MG63 (cell line): ENCODE measurements at regions not wholly inside any gene's neighbourhood (a gene's known extent, or its start where the extent isn't known, plus 50 kb on each side); places are given as distances from the start of the nearest gene placed in this dataset.
"Not testable (repeated sequence)": the region's sequence is repeated elsewhere in the genome, so short reads cannot be mapped to it uniquely, and the experiment has no call there.

ENCODE experiments used
- DNase-seq: peaks from one replicate; pipeline ENCODE4 v3.0.0-alpha.2; 2020
- H3K27me3 ChIP-seq: fragments of 250-450 bp; sonication (Bioruptor Pico); 2 replicates; pipeline ENCODE4 v1.5.1; 2020; ENCODE audit warnings: mild to moderate bottlenecking, moderate library complexity
- H3K36me3 ChIP-seq: fragments of 250-450 bp; sonication (Bioruptor Pico); 2 replicates; pipeline ENCODE4 v1.5.1; 2020; ENCODE audit warnings: mild to moderate bottlenecking, moderate library complexity
- H3K4me3 ChIP-seq: fragments of 250-450 bp; sonication (Bioruptor Pico); 2 replicates; pipeline ENCODE4 v1.5.1; 2020; ENCODE audit warnings: mild to moderate bottlenecking, moderate library complexity
- H3K9me3 ChIP-seq: fragments of 250-450 bp; sonication (Bioruptor Pico); 2 replicates; pipeline ENCODE4 v1.5.1; 2020; ENCODE audit warnings: mild to moderate bottlenecking, moderate library complexity

GRCh38 chr18:1777843-1778242 lies 793.5 kb downstream of the METTL4 start:
- H3K36me3 ChIP-seq: no peaks in the 10 kb centered on the region
- no peak overlapping the region for H3K4me3 ChIP-seq
- no peak for DNase-seq
- H3K27me3 ChIP-seq: no peaks in the 10 kb centered on the region
- no peaks in the 10 kb centered on the region for H3K9me3 ChIP-seq

GRCh38 chr18:1778496-1779178 lies 792.7 kb downstream of the METTL4 start:
- DNase-seq: no peak
- H3K27me3 ChIP-seq: no peaks in the 10 kb centered on the region
- H3K4me3 ChIP-seq: no peak overlapping the region
- no peaks in the 10 kb centered on the region for H3K9me3 ChIP-seq
- no peaks in the 10 kb centered on the region for H3K36me3 ChIP-seq

GRCh38 chr18:1779587-1779986 lies 791.7 kb downstream of the METTL4 start:
- Histone ChIP-seq H3K36me3 (no peaks in the 10 kb centered on the region), H3K4me3 (no peak overlapping the region), H3K9me3 (no peaks in the 10 kb centered on the region), H3K27me3 (no peaks in the 10 kb centered on the region)
- DNase-seq: no peak

- DNase-seq: no peak
- no peaks in the 10 kb centered on the region; the same call in 1 of the 2 replicates for H3K9me3 ChIP-seq
These were observed 787.2 kb downstream of the METTL4 start for GRCh38 chr18:1784113-1784512.

GRCh38 chr18:1785980-1786379 lies 785.3 kb downstream of the METTL4 start:
- DNase-seq, H3K9me3 ChIP-seq, H3K27me3 ChIP-seq, H3K4me3 ChIP-seq, H3K36me3 ChIP-seq: not testable (repeated sequence)

More at GRCh38 chr18:1784113-1784512, 787.2 kb downstream of the METTL4 start:
- Histone ChIP-seq H3K4me3 (no peak overlapping the region), H3K36me3 (no peaks in the 10 kb centered on the region), H3K27me3 (no peaks in the 10 kb centered on the region)

- no peaks in the 10 kb centered on the region for H3K36me3 ChIP-seq
- no peaks in the 10 kb centered on the region for H3K27me3 ChIP-seq
- no peaks in the 10 kb centered on the region for H3K9me3 ChIP-seq
- DNase-seq: no peak
- H3K4me3 ChIP-seq: no peak overlapping the region
These were observed 774.7 kb downstream of the METTL4 start for GRCh38 chr18:1796636-1797035.

GRCh38 chr18:1797235-1797634 lies 774.1 kb downstream of the METTL4 start:
- Histone ChIP-seq H3K27me3 (no peaks in the 10 kb centered on the region), H3K36me3 (no peaks in the 10 kb centered on the region), H3K9me3 (no peaks in the 10 kb centered on the region), H3K4me3 (no peak overlapping the region)
- no peak for DNase-seq

GRCh38 chr18:1805521-1805920 lies 765.8 kb downstream of the METTL4 start:
- no peaks in the 10 kb centered on the region for H3K9me3 ChIP-seq
- no peaks in the 10 kb centered on the region for H3K27me3 ChIP-seq
- DNase-seq: no peak
- H3K36me3 ChIP-seq: no peaks in the 10 kb centered on the region
- no peak overlapping the region for H3K4me3 ChIP-seq

- no peaks in the 10 kb centered on the region for H3K27me3 ChIP-seq
- no peaks in the 10 kb centered on the region for H3K9me3 ChIP-seq
- H3K4me3 ChIP-seq: no peak overlapping the region
- DNase-seq: no peak
- no peaks in the 10 kb centered on the region for H3K36me3 ChIP-seq
These were observed 764.3 kb downstream of the METTL4 start for GRCh38 chr18:1806884-1807615.

GRCh38 chr18:1811282-1811681 lies 760.0 kb downstream of the METTL4 start:
- Histone ChIP-seq H3K9me3 (no peaks in the 10 kb centered on the region), H3K27me3 (no peaks in the 10 kb centered on the region), H3K4me3 (no peak overlapping the region), H3K36me3 (no peaks in the 10 kb centered on the region)
- no peak for DNase-seq

GRCh38 chr18:1825296-1825695 lies 746.0 kb downstream of the METTL4 start:
- Histone ChIP-seq H3K9me3 (no peaks in the 10 kb centered on the region), H3K36me3 (no peaks in the 10 kb centered on the region), H3K4me3 (no peak overlapping the region), H3K27me3 (no peaks in the 10 kb centered on the region)
- no peak for DNase-seq

- H3K4me3 ChIP-seq: no peak overlapping the region
- no peaks in the 10 kb centered on the region for H3K9me3 ChIP-seq
- no peaks in the 10 kb centered on the region for H3K36me3 ChIP-seq
- no peak for DNase-seq
- H3K27me3 ChIP-seq: no peaks in the 10 kb centered on the region
These were observed 730.4 kb downstream of the METTL4 start for GRCh38 chr18:1840878-1841277.

GRCh38 chr18:1846640-1847039 lies 724.7 kb downstream of the METTL4 start:
- Histone ChIP-seq H3K9me3 (no peaks in the 10 kb centered on the region), H3K27me3 (no peaks in the 10 kb centered on the region), H3K4me3 (no peak overlapping the region), H3K36me3 (no peaks in the 10 kb centered on the region)
- no peak for DNase-seq

- Histone ChIP-seq H3K9me3 (no peaks in the 10 kb centered on the region), H3K4me3 (no peak overlapping the region), H3K27me3 (no peaks in the 10 kb centered on the region), H3K36me3 (no peaks in the 10 kb centered on the region)
- no peak for DNase-seq
These were observed 722.6 kb downstream of the METTL4 start for GRCh38 chr18:1848716-1849115.

GRCh38 chr18:1849386-1849785 lies 721.9 kb downstream of the METTL4 start:
- DNase-seq: no peak
- no peaks in the 10 kb centered on the region for H3K27me3 ChIP-seq
- no peak overlapping the region for H3K4me3 ChIP-seq
- no peaks in the 10 kb centered on the region for H3K36me3 ChIP-seq
- H3K9me3 ChIP-seq: no peaks in the 10 kb centered on the region

GRCh38 chr18:1857281-1857680 lies 714.0 kb downstream of the METTL4 start:
- not testable (repeated sequence) for DNase-seq, H3K27me3 ChIP-seq, H3K4me3 ChIP-seq, H3K36me3 ChIP-seq, H3K9me3 ChIP-seq

GRCh38 chr18:1861473-1861872 lies 709.8 kb downstream of the METTL4 start:
- no peaks in the 10 kb centered on the region for H3K36me3 ChIP-seq
- H3K4me3 ChIP-seq: no peak overlapping the region
- no peak for DNase-seq
- H3K9me3 ChIP-seq: no peaks in the 10 kb centered on the region
- H3K27me3 ChIP-seq: no peaks in the 10 kb centered on the region

- no peak for DNase-seq
- Histone ChIP-seq H3K27me3 (no peaks in the 10 kb centered on the region), H3K36me3 (no peaks in the 10 kb centered on the region), H3K9me3 (no peaks in the 10 kb centered on the region), H3K4me3 (no peak overlapping the region)
These were observed 705.4 kb downstream of the METTL4 start for GRCh38 chr18:1865869-1866268.
